Neural cell (in vitro differentiated cells): ENCODE measurements at regions not wholly inside any gene's neighbourhood (a gene's known extent, or its start where the extent isn't known, plus 50 kb on each side); places are given as distances from the start of the nearest gene placed in this dataset.
"Not testable (repeated sequence)": the region's sequence is repeated elsewhere in the genome, so short reads cannot be mapped to it uniquely, and the experiment has no call there.

Experiments used
- H2AFZ ChIP-seq: fragments of 200-600, 300-800 bp; sonication (generic), shearing (Covaris generic); 2 replicates; pipeline ENCODE4 v1.6.0; 2014; ENCODE audit warnings: low read depth, mild to moderate bottlenecking, antibody characterized with exemption, low read length, moderate library complexity
- H3F3A ChIP-seq: fragments of 200-600 bp; shearing (Covaris generic); 2 replicates; pipeline ENCODE4 v1.6.1; 2016; ENCODE audit warnings: mild to moderate bottlenecking, moderate library complexity, mixed read lengths, antibody characterized with exemption, low read length; ENCODE audit not compliant: insufficient read depth, poor library complexity, severe bottlenecking
- H3K27ac ChIP-seq: fragments of 200-600, 300-800 bp; sonication (generic), shearing (Covaris generic); 2 replicates; pipeline ENCODE4 v1.5.1; 2014; ENCODE audit warnings: mild to moderate bottlenecking, low read length, moderate library complexity
- H3K27me3 ChIP-seq: fragments of 300-800, 200-600 bp; sonication (generic), shearing (Covaris generic); 2 replicates; pipeline ENCODE4 v1.6.0; 2014; ENCODE audit warnings: mild to moderate bottlenecking, low read depth, low read length, moderate library complexity; ENCODE audit not compliant: insufficient read depth
- H3K36me3 ChIP-seq: fragments of 300-800, 200-600 bp; sonication (generic), shearing (Covaris generic); 2 replicates; pipeline ENCODE4 v1.5.1; 2014; ENCODE audit warnings: mild to moderate bottlenecking, antibody characterized with exemption, low read length, moderate library complexity; ENCODE audit not compliant: insufficient read depth
- H3K4me2 ChIP-seq: fragments of 300-800, 200-600 bp; sonication (generic), shearing (Covaris generic); 2 replicates; pipeline ENCODE4 v1.6.0; 2014; ENCODE audit warnings: mild to moderate bottlenecking, low read length
- H3K4me3 ChIP-seq: fragments of 300-800, 200-600 bp; sonication (generic), shearing (Covaris generic); 2 replicates; pipeline ENCODE4 v1.5.1; 2014; ENCODE audit warnings: mild to moderate bottlenecking, low read length, moderate library complexity
- H3K79me2 ChIP-seq: fragments of 200-600 bp; shearing (Covaris generic); replicated peaks from 2 replicates; pipeline ENCODE4 v1.6.0; 2014; ENCODE audit warnings: mild to moderate bottlenecking, low read length, moderate library complexity; ENCODE audit not compliant: insufficient read depth
- H3K9ac ChIP-seq: fragments of 300-800, 200-600 bp; sonication (generic), shearing (Covaris generic); 2 replicates; pipeline ENCODE4 v1.6.1; 2016; ENCODE audit warnings: mild to moderate bottlenecking, low read length, mixed read lengths
- H3K9me2 ChIP-seq: fragments of 200-600 bp; shearing (Covaris generic); 2 replicates; pipeline ENCODE4 v1.6.1; 2016; ENCODE audit warnings: mild to moderate bottlenecking, low read length, mixed read lengths; ENCODE audit not compliant: insufficient read depth
- H3K9me3 ChIP-seq: fragments of 200-600, 300-800 bp; sonication (generic), shearing (Covaris generic); 2 replicates; pipeline ENCODE4 v1.6.1; 2016; ENCODE audit warnings: mild to moderate bottlenecking, mixed run types, low read length, moderate library complexity, mixed read lengths
- H4K20me1 ChIP-seq: fragments of 200-600 bp; shearing (Covaris generic); 2 replicates; pipeline ENCODE4 v1.6.1; 2016; ENCODE audit warnings: mild to moderate bottlenecking, mixed run types; ENCODE audit not compliant: insufficient read depth
- EP300 ChIP-seq: fragments of 450-650 bp; conservative IDR thresholded peaks from 2 replicates; pipeline ENCODE4 v1.6.1; 2014; ENCODE audit warnings: antibody characterized with exemption, mild to moderate bottlenecking, moderate library complexity; ENCODE audit not compliant: poor library complexity, severe bottlenecking
- EZH2 ChIP-seq: fragments of 200-600, 300-800 bp; shearing (Covaris generic), sonication (generic); IDR thresholded peaks from 2 replicates; pipeline ENCODE4 v1.6.1; 2014; ENCODE audit warnings: antibody characterized with exemption, low read length, borderline replicate concordance, mild to moderate bottlenecking; ENCODE audit not compliant: insufficient read depth, poor library complexity, severe bottlenecking
- MXI1 ChIP-seq: fragments of 450-650 bp; conservative IDR thresholded peaks from 2 replicates; pipeline ENCODE4 v1.6.1; 2014; ENCODE audit warnings: antibody characterized with exemption, mild to moderate bottlenecking; ENCODE audit not compliant: poor library complexity, severe bottlenecking
- POLR2AphosphoS5 ChIP-seq: IDR thresholded peaks from 2 replicates; pipeline ENCODE4 v1.6.1; 2012
- RAD21 ChIP-seq: fragments of 450-650 bp; conservative IDR thresholded peaks from 2 replicates; pipeline ENCODE4 v1.6.1; 2014; ENCODE audit warnings: antibody characterized with exemption, mild to moderate bottlenecking, moderate library complexity
- SMC3 ChIP-seq: fragments of 450-650 bp; conservative IDR thresholded peaks from 2 replicates; pipeline ENCODE4 v1.6.1; 2014; ENCODE audit warnings: antibody characterized with exemption, mild to moderate bottlenecking, moderate library complexity; ENCODE audit not compliant: poor library complexity
- TAF1 ChIP-seq: IDR thresholded peaks from 2 replicates; pipeline ENCODE4 v1.6.1; 2012; ENCODE audit warnings: low read depth
- TF ChIP-seq, protein P1 (sequence below): fragments of 450-650 bp; IDR thresholded peaks from 2 replicates; pipeline ENCODE4 v1.5.1; 2014; ENCODE audit warnings: antibody characterized with exemption, mild to moderate bottlenecking, moderate library complexity; ENCODE audit not compliant: poor library complexity, severe bottlenecking
- TF ChIP-seq, protein P2 (sequence below): IDR thresholded peaks from 2 replicates; pipeline ENCODE4 v1.6.1; 2012; ENCODE audit warnings: borderline replicate concordance

DNA sequence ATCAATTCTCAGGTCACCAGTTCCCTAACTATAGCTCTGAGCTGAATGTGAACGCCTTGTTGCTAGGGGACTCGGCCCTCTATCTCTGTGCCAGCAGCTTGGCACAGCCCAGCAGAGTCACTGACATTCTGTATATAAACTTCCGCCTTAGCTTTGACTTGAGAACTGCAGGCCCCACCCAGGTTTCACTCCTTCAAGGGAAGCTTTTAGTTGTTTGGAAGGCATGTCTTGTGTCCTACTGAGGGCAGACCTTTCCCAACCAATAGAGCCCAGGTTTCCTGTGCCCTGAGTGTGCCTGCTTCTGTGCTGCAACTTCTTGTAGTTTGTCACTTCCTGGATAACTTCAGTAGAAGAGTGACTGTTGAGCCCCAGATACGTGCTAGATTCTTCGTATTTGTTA lies 228.8 kb upstream of the PRSS1 start:
- not testable (repeated sequence) for H3K4me2 ChIP-seq, H3K9me3 ChIP-seq, H3K27ac ChIP-seq, H3K9me2 ChIP-seq, H3K36me3 ChIP-seq, H3K9ac ChIP-seq, H2AFZ ChIP-seq, H4K20me1 ChIP-seq, H3K27me3 ChIP-seq, H3F3A ChIP-seq, H3K4me3 ChIP-seq, H3K79me2 ChIP-seq

DNA sequence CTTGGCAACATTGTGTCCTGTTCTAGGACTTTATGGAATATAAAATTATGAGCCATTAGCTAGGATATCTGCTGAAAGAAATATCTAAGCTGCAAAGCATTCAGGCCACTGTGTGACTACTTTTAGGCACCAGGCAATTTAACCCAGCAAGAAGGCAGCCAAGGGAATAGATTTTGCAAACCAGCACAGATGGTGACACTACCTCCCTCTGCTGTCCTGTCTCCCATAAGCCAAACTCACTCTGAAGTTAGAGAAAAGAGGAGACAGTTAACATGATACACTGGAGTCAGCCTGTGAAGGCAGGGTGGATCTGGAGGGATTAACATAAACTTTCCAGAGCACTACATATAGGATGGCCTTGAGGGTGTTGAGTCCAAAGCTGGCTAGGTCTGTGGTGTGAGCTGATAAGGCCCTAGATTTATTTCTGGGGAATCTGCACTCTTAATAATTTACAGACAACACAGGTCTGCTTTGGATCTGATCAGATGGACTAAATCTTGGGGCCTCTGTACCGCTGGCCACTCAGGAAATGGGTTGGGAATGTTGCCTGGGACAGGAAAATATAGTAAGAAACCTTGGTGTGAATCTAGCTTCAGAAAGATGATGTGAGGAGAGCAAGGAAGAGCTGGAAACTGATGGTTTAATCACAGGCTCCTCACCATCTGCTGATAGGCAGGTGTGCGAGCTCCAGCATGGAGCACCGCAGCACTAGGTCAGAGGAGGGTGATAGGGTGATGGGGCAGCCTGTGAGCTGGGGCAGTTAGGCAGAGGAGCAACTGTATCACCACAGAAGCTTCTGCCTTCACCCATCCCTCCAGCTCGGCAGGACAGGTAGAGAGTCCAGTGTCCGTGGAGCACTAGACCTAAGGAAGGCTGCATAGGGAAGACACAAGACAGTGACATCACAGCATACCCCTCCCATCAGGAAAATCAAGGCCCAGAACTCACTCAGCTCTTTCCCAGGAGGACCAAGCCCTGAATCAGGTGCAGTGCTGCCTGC lies 229.9 kb upstream of the PRSS1 start:
- Histone ChIP-seq H3K27me3 (no peaks in the 10 kb centered on the region), H2AFZ (no peak overlapping the region), H3K36me3 (no peaks in the 10 kb centered on the region), H3K4me2 (no peak overlapping the region), H4K20me1 (no peaks in the 10 kb centered on the region), H3K27ac (no peak overlapping the region), H3K9ac (no peak overlapping the region), H3K4me3 (no peak overlapping the region), H3K9me3 (no peaks in the 10 kb centered on the region), H3K9me2 (no peaks in the 10 kb centered on the region), H3F3A (no peaks in the 10 kb centered on the region), H3K79me2 (no peaks in the 10 kb centered on the region)
- TF ChIP-seq, protein P1, sequence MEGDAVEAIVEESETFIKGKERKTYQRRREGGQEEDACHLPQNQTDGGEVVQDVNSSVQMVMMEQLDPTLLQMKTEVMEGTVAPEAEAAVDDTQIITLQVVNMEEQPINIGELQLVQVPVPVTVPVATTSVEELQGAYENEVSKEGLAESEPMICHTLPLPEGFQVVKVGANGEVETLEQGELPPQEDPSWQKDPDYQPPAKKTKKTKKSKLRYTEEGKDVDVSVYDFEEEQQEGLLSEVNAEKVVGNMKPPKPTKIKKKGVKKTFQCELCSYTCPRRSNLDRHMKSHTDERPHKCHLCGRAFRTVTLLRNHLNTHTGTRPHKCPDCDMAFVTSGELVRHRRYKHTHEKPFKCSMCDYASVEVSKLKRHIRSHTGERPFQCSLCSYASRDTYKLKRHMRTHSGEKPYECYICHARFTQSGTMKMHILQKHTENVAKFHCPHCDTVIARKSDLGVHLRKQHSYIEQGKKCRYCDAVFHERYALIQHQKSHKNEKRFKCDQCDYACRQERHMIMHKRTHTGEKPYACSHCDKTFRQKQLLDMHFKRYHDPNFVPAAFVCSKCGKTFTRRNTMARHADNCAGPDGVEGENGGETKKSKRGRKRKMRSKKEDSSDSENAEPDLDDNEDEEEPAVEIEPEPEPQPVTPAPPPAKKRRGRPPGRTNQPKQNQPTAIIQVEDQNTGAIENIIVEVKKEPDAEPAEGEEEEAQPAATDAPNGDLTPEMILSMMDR: no peak
- no peak for TF ChIP-seq RAD21
- TF ChIP-seq MXI1: no peak
- TF ChIP-seq, protein P2, sequence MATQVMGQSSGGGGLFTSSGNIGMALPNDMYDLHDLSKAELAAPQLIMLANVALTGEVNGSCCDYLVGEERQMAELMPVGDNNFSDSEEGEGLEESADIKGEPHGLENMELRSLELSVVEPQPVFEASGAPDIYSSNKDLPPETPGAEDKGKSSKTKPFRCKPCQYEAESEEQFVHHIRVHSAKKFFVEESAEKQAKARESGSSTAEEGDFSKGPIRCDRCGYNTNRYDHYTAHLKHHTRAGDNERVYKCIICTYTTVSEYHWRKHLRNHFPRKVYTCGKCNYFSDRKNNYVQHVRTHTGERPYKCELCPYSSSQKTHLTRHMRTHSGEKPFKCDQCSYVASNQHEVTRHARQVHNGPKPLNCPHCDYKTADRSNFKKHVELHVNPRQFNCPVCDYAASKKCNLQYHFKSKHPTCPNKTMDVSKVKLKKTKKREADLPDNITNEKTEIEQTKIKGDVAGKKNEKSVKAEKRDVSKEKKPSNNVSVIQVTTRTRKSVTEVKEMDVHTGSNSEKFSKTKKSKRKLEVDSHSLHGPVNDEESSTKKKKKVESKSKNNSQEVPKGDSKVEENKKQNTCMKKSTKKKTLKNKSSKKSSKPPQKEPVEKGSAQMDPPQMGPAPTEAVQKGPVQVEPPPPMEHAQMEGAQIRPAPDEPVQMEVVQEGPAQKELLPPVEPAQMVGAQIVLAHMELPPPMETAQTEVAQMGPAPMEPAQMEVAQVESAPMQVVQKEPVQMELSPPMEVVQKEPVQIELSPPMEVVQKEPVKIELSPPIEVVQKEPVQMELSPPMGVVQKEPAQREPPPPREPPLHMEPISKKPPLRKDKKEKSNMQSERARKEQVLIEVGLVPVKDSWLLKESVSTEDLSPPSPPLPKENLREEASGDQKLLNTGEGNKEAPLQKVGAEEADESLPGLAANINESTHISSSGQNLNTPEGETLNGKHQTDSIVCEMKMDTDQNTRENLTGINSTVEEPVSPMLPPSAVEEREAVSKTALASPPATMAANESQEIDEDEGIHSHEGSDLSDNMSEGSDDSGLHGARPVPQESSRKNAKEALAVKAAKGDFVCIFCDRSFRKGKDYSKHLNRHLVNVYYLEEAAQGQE: no peak
- no peak for TF ChIP-seq POLR2AphosphoS5
- TF ChIP-seq SMC3: no peak
- no peak for TF ChIP-seq EZH2
- TF ChIP-seq TAF1: no peak
- no peak for TF ChIP-seq EP300
